Neural cell (in vitro differentiated cells): ENCODE measurements at regions not wholly inside any gene's neighbourhood (a gene's known extent, or its start where the extent isn't known, plus 50 kb on each side); places are given as distances from the start of the nearest gene placed in this dataset.

ENCODE experiments used
- H2AFZ ChIP-seq: fragments of 200-600, 300-800 bp; sonication (generic), shearing (Covaris generic); 2 replicates; pipeline ENCODE4 v1.6.0; 2014; ENCODE audit warnings: low read depth, mild to moderate bottlenecking, antibody characterized with exemption, low read length, moderate library complexity
- H3F3A ChIP-seq: fragments of 200-600 bp; shearing (Covaris generic); 2 replicates; pipeline ENCODE4 v1.6.1; 2016; ENCODE audit warnings: mild to moderate bottlenecking, moderate library complexity, mixed read lengths, antibody characterized with exemption, low read length; ENCODE audit not compliant: insufficient read depth, poor library complexity, severe bottlenecking
- H3K27ac ChIP-seq: fragments of 200-600, 300-800 bp; sonication (generic), shearing (Covaris generic); 2 replicates; pipeline ENCODE4 v1.5.1; 2014; ENCODE audit warnings: mild to moderate bottlenecking, low read length, moderate library complexity
- H3K27me3 ChIP-seq: fragments of 300-800, 200-600 bp; sonication (generic), shearing (Covaris generic); 2 replicates; pipeline ENCODE4 v1.6.0; 2014; ENCODE audit warnings: mild to moderate bottlenecking, low read depth, low read length, moderate library complexity; ENCODE audit not compliant: insufficient read depth
- H3K36me3 ChIP-seq: fragments of 300-800, 200-600 bp; sonication (generic), shearing (Covaris generic); 2 replicates; pipeline ENCODE4 v1.5.1; 2014; ENCODE audit warnings: mild to moderate bottlenecking, antibody characterized with exemption, low read length, moderate library complexity; ENCODE audit not compliant: insufficient read depth
- H3K4me2 ChIP-seq: fragments of 300-800, 200-600 bp; sonication (generic), shearing (Covaris generic); 2 replicates; pipeline ENCODE4 v1.6.0; 2014; ENCODE audit warnings: mild to moderate bottlenecking, low read length
- H3K4me3 ChIP-seq: fragments of 300-800, 200-600 bp; sonication (generic), shearing (Covaris generic); 2 replicates; pipeline ENCODE4 v1.5.1; 2014; ENCODE audit warnings: mild to moderate bottlenecking, low read length, moderate library complexity
- H3K79me2 ChIP-seq: fragments of 200-600 bp; shearing (Covaris generic); replicated peaks from 2 replicates; pipeline ENCODE4 v1.6.0; 2014; ENCODE audit warnings: mild to moderate bottlenecking, low read length, moderate library complexity; ENCODE audit not compliant: insufficient read depth
- H3K9ac ChIP-seq: fragments of 300-800, 200-600 bp; sonication (generic), shearing (Covaris generic); 2 replicates; pipeline ENCODE4 v1.6.1; 2016; ENCODE audit warnings: mild to moderate bottlenecking, low read length, mixed read lengths
- H3K9me2 ChIP-seq: fragments of 200-600 bp; shearing (Covaris generic); 2 replicates; pipeline ENCODE4 v1.6.1; 2016; ENCODE audit warnings: mild to moderate bottlenecking, low read length, mixed read lengths; ENCODE audit not compliant: insufficient read depth
- H3K9me3 ChIP-seq: fragments of 200-600, 300-800 bp; sonication (generic), shearing (Covaris generic); 2 replicates; pipeline ENCODE4 v1.6.1; 2016; ENCODE audit warnings: mild to moderate bottlenecking, mixed run types, low read length, moderate library complexity, mixed read lengths
- H4K20me1 ChIP-seq: fragments of 200-600 bp; shearing (Covaris generic); 2 replicates; pipeline ENCODE4 v1.6.1; 2016; ENCODE audit warnings: mild to moderate bottlenecking, mixed run types; ENCODE audit not compliant: insufficient read depth
- CTCF ChIP-seq: fragments of 450-650 bp; IDR thresholded peaks from 2 replicates; pipeline ENCODE4 v1.5.1; 2014; ENCODE audit warnings: antibody characterized with exemption, mild to moderate bottlenecking, moderate library complexity; ENCODE audit not compliant: poor library complexity, severe bottlenecking
- EP300 ChIP-seq: fragments of 450-650 bp; conservative IDR thresholded peaks from 2 replicates; pipeline ENCODE4 v1.6.1; 2014; ENCODE audit warnings: antibody characterized with exemption, mild to moderate bottlenecking, moderate library complexity; ENCODE audit not compliant: poor library complexity, severe bottlenecking
- EZH2 ChIP-seq: fragments of 200-600, 300-800 bp; shearing (Covaris generic), sonication (generic); IDR thresholded peaks from 2 replicates; pipeline ENCODE4 v1.6.1; 2014; ENCODE audit warnings: antibody characterized with exemption, low read length, borderline replicate concordance, mild to moderate bottlenecking; ENCODE audit not compliant: insufficient read depth, poor library complexity, severe bottlenecking
- MXI1 ChIP-seq: fragments of 450-650 bp; conservative IDR thresholded peaks from 2 replicates; pipeline ENCODE4 v1.6.1; 2014; ENCODE audit warnings: antibody characterized with exemption, mild to moderate bottlenecking; ENCODE audit not compliant: poor library complexity, severe bottlenecking
- POLR2AphosphoS5 ChIP-seq: IDR thresholded peaks from 2 replicates; pipeline ENCODE4 v1.6.1; 2012
- RAD21 ChIP-seq: fragments of 450-650 bp; conservative IDR thresholded peaks from 2 replicates; pipeline ENCODE4 v1.6.1; 2014; ENCODE audit warnings: antibody characterized with exemption, mild to moderate bottlenecking, moderate library complexity
- REST ChIP-seq: IDR thresholded peaks from 2 replicates; pipeline ENCODE4 v1.6.1; 2012; ENCODE audit warnings: borderline replicate concordance
- SMC3 ChIP-seq: fragments of 450-650 bp; conservative IDR thresholded peaks from 2 replicates; pipeline ENCODE4 v1.6.1; 2014; ENCODE audit warnings: antibody characterized with exemption, mild to moderate bottlenecking, moderate library complexity; ENCODE audit not compliant: poor library complexity
- TAF1 ChIP-seq: IDR thresholded peaks from 2 replicates; pipeline ENCODE4 v1.6.1; 2012; ENCODE audit warnings: low read depth

GRCh38 chr7:1298931-1299885, 66.5 kb downstream of the UNCX start:
- no peak overlapping the region for H2AFZ ChIP-seq
- H3K79me2 ChIP-seq, result no peaks in the 10 kb centered on the region
- TF ChIP-seq POLR2AphosphoS5 (no peak), TAF1 (no peak), REST (no peak), MXI1 (no peak), CTCF (no peak), EP300 (no peak), RAD21 (no peak), EZH2 (no peak), SMC3 (no peak)
- H3K27ac ChIP-seq, result no peak overlapping the region
- no peaks in the 10 kb centered on the region for H3F3A ChIP-seq
- no peaks in the 10 kb centered on the region for H3K9me3 ChIP-seq
- no peaks in the 10 kb centered on the region for H3K36me3 ChIP-seq
- H4K20me1 ChIP-seq, result no peaks in the 10 kb centered on the region
- no peak overlapping the region for H3K4me2 ChIP-seq
- H3K9me2 ChIP-seq, result no peaks in the 10 kb centered on the region
- H3K27me3 ChIP-seq, result no peaks in the 10 kb centered on the region
- no peak overlapping the region for H3K4me3 ChIP-seq
- no peak overlapping the region for H3K9ac ChIP-seq

- Histone ChIP-seq H4K20me1 (no peaks in the 10 kb centered on the region), H3K4me2 (no peak overlapping the region)
- TF ChIP-seq EZH2, result no peak
- no peak for TF ChIP-seq SMC3
- TF ChIP-seq CTCF, result no peak
- TF ChIP-seq RAD21, result no peak
- no peak for TF ChIP-seq POLR2AphosphoS5
- no peak for TF ChIP-seq TAF1
- no peak for TF ChIP-seq REST
- TF ChIP-seq EP300, result no peak
- no peak for TF ChIP-seq MXI1
These were observed 67.5 kb downstream of the UNCX start for GRCh38 chr7:1300206-1300605.

More at GRCh38 chr7:1300206-1300605, 67.5 kb downstream of the UNCX start:
- H2AFZ ChIP-seq, result no peak overlapping the region
- no peaks in the 10 kb centered on the region for H3K9me2 ChIP-seq
- no peaks in the 10 kb centered on the region for H3K27me3 ChIP-seq
- no peak overlapping the region for H3K4me3 ChIP-seq
- H3K9me3 ChIP-seq, result no peaks in the 10 kb centered on the region
- H3K79me2 ChIP-seq, result no peaks in the 10 kb centered on the region
- H3K9ac ChIP-seq, result no peak overlapping the region
- no peak overlapping the region for H3K27ac ChIP-seq
- no peaks in the 10 kb centered on the region for H3F3A ChIP-seq
- no peaks in the 10 kb centered on the region for H3K36me3 ChIP-seq
